A673 (cell line): ENCODE measurements at regions not wholly inside any gene's neighbourhood (a gene's known extent, or its start where the extent isn't known, plus 50 kb on each side); places are given as distances from the start of the nearest gene placed in this dataset.

ENCODE experiments used
- CTCF ChIP-seq: fragments of 300-800, 200-600 bp; sonication (generic); conservative IDR thresholded peaks from 2 replicates; pipeline ENCODE4 v1.5.1; 2017; ENCODE audit warnings: low read depth, mild to moderate bottlenecking, antibody characterized with exemption, low read length, moderate library complexity, mixed read lengths
- EZH2 ChIP-seq: fragments of 200-600 bp; sonication (generic); IDR thresholded peaks from 2 replicates; pipeline ENCODE4 v1.6.1; 2017; ENCODE audit warnings: borderline replicate concordance, low read depth, mild to moderate bottlenecking, mixed read lengths, antibody characterized with exemption, low read length; ENCODE audit not compliant: poor library complexity, severe bottlenecking

- TF ChIP-seq CTCF: no peak
- TF ChIP-seq EZH2: no peak
Observed at GRCh38 chr18:24683925-24684324, 223.5 kb downstream of the HRH4 start.
